ENCODE measurements at regions not wholly inside any gene's neighbourhood (a gene's known extent, or its start where the extent isn't known, plus 50 kb on each side); places are given as distances from the start of the nearest gene placed in this dataset.

DNA sequence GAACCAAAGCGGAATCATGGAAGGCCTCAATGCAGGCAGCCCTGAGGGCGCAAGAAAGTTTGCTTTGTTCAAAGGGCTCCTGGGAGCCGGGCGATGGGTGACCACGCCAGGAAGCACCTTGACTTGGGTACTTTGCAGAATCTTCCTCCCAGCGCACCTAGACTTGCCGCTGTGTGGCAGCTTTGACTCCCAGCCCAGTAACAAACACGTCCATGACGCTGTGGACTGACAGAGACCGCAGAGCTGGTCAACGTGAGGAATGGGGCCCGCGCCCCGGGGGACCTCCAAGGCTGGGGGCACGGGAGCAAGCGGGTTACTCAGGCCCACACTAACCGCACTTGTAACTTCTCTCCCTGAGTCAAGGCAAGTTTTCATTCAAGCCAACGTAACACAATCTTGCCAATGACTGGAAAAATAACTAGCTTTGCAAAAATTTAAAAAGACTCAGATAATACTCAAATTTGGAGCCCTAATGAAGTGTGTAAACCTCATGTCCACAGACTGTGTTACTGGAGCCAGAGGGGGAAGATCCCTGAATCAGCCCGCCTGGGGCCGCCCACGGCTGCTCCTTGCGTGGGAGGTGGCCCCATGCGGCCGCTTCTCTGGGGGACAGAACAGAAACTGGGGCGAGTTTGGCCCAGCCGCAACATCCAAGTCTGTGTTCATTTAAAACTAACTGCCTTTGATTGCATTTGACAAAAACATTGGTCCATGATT, 130.8 kb downstream of the DNAJB6 start:
- Mint-ChIP-seq H3K36me3 (peaks cover under 1% of the 10 kb centered on the region), H3K4me1 (ENCODE audit: low read depth in 2 of 2) (peaks cover 0 to 6% of the 10 kb centered on the region in 2 donors), H3K4me3 (no peak overlapping the region), H3K27ac (no peak overlapping the region), H3K9me3 (no peaks in the 10 kb centered on the region), H3K27me3 (peaks cover 15 to 18% of the 10 kb centered on the region in 2 donors)
- no peak for DNase-seq (ENCODE audit: low spot score)
- no peak for ATAC-seq

DNA sequence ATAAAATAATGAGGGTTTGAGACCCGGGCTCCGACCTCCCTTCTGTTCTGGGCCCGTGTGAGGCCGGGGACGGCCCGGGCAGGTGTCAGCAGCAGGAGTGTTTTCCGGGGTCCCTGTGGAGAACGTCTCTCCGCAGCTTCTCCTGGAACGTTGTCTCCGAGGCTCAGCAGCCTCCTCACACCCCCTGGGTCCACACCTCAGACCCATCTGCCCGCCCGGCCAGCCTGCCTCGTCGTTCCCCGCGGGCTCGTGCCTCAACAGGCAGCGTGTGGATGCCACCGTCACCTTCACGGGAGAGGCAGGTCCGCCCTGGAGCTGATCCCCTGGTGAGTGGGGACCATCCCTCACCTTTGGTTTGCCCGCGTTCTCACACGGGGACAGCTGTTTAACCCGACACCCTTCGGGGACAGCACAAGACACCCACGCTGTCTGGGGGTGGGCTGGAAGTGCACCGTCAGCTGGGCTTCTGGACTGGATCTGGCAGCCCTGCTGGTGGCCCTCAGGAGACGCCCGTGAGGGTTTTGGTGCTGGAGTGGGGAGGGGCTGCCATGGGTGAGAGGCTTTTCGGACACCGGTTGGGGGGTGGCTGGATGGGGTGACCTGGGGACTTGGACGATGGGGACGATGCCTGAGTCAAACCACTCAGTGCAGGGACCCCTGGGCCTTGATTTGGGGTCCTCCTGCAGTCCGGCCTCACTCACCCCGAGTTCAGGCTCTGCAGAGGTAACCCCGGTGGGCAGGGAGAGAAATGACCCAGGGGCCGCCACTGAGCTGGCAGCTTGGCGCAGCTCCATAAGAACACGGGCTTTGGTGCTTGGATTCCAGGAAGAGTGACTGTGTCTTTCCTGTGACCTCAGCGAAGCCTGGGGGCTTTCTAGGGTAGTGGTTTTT, 131.7 kb downstream of the DNAJB6 start:
- DNase-seq (ENCODE audit: low spot score) (no peak), ATAC-seq (no peak)
- peaks cover 13 to 18% of the 10 kb centered on the region in 2 donors for H3K27me3 Mint-ChIP-seq
- H3K4me1 Mint-ChIP-seq (ENCODE audit: low read depth in 2 of 2) = peaks cover 0 to 6% of the 10 kb centered on the region in 2 donors
- H3K9me3 Mint-ChIP-seq = peaks cover 6% of the 10 kb centered on the region
- H3K36me3 Mint-ChIP-seq = peaks cover 9% of the 10 kb centered on the region
- H3K27ac Mint-ChIP-seq = no peak overlapping the region
- H3K4me3 Mint-ChIP-seq = no peak overlapping the region

DNA sequence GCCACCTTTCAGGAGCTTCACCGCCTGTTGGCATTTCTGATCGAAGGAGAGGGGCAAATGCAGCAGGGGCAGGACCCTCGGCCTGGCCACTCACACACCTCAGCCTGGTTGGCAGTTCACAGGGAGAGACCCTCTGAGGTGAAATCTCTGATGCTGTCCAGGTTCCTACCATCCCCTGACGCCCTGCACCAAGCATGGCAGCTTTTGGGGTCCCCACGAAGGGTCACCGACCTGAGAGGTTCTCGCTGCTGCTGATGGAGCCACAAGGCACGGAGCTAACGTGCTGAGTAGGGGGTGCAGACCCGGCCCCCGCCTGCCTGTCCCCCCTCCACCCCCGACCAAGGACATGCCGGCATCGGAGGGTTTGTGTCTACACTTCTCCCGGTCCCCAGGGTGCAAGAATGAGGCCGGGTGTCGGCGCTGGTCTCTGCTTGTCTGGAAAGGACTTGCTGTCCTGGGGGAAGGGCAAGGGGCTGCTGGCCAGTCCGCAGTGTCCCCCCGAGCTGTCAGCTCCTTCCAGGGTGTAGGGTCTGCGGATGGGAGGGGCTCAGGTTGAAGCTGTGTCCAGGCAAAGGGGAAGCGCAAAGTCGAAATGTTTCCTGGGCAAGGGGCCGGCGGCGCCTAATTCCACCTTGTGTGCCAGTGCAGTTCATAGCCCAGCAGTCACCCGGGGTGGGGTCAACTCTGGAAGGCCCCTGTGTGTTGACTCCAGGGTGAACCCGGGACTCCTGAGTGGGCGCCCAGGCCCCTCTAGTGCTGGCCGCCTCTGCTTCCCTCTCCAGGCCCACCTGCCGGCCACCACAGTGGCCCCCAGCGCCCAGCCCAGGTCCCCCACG, 132.6 kb downstream of the DNAJB6 start:
- Mint-ChIP-seq H3K4me3 (no peak overlapping the region), H3K36me3 (peaks cover 15% of the 10 kb centered on the region), H3K27me3 (peaks cover 12 to 15% of the 10 kb centered on the region in 2 donors), H3K9me3 (peaks cover 6% of the 10 kb centered on the region), H3K27ac (no peak overlapping the region), H3K4me1 (ENCODE audit: low read depth in 2 of 2) (peaks cover 0 to 6% of the 10 kb centered on the region in 2 donors)
- DNase-seq (ENCODE audit: low spot score) (no peak), ATAC-seq (no peak)

DNA sequence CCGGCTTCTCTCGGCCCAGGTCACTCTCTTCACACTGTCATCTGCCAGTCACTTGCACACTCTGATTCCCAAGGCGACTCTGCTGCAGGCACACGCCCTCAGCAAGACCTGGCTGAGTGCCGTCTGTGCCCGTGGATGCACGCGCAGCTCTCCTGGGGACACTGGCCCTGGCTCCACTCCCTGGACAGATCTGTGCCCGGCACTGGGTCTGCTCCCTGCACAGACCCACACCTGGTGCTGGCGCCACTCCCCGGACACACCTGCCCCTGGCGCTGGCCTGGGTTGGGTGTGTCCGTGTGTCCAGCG, 133.2 kb downstream of the DNAJB6 start:
- Mint-ChIP-seq H3K36me3 (peaks cover 15% of the 10 kb centered on the region), H3K27ac (no peak overlapping the region), H3K27me3 (peaks cover 10 to 11% of the 10 kb centered on the region in 2 donors), H3K9me3 (peaks cover 6% of the 10 kb centered on the region), H3K4me3 (no peak overlapping the region), H3K4me1 (ENCODE audit: low read depth in 2 of 2) (peaks cover 0 to 4% of the 10 kb centered on the region in 2 donors)
- DNase-seq (ENCODE audit: low spot score) = no peak
- ATAC-seq = no peak

DNA sequence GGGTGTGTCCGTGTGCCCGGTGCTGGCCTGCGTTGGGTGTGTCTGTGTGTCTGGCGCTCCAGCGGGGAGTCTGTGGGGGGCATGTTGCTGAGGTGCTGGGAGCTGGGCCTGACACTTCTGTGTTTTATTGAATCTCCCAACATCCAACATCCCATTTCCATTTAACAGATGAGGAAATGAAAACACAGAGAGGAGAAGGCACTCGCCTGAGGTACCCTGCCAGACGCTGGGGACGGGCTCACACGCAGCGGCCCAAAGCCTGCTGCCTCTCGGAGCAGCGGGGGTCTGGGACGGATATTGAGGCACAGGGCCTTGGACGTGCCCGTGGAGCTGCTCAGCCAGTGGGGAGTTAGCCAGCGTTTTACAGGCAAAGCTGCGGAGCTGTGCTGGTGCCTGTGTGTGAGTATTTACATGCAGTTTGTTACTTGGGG, 133.9 kb downstream of the DNAJB6 start:
- peaks cover 0 to 4% of the 10 kb centered on the region in 2 donors for H3K4me1 Mint-ChIP-seq (ENCODE audit: low read depth in 2 of 2)
- H3K36me3 Mint-ChIP-seq = peaks cover 15% of the 10 kb centered on the region
- no peak for DNase-seq (ENCODE audit: low spot score)
- peaks cover 6% of the 10 kb centered on the region for H3K9me3 Mint-ChIP-seq
- ATAC-seq = no peak
- H3K27me3 Mint-ChIP-seq = peaks cover 8 to 9% of the 10 kb centered on the region in 2 donors
- no peak overlapping the region for H3K4me3 Mint-ChIP-seq
- no peak overlapping the region for H3K27ac Mint-ChIP-seq

DNA sequence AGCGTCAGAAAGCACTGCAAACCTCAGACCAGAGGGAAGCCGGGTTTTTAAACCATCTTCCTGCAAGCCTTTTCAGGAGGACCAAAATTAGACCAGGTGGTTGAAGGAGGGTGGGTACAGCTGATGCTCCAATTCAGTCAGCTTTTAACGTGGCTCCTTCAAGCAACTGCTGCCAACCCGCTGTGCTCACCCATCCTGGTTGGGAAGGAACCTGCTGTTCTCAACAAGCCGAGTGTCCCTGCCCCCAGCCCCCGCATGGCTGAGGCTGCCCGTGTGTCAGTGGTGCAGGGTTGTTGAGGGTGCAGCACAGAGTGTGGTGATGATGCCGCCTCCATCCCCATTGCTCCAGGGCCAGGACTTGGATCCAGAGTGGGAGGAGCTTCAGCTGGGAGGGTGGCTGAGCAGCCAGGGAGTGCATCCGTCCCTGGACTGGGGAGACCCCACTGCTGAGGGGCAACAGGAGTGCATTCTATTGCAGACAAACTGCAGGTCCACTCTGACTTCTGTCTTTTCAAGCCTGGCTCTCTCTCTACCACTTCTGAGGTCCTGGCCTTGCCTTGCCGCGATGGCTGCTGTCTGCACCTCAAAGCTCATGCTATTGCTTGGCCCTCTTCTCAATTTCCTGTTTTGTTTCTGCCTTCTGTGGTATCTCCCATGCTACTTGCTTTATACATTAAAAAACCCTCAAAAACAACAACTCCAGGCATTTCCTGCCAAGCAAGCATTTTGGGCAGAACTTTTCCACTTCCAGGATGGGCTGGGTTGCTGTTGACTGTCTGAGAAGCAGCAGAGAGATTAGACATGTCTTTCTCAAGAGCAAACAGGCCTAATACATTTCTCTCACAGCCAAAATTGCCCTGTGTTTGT, 134.7 kb downstream of the DNAJB6 start:
- peaks cover 0 to 4% of the 10 kb centered on the region in 2 donors for H3K4me1 Mint-ChIP-seq (ENCODE audit: low read depth in 2 of 2)
- ATAC-seq (peak in 1 of 2 donors; percentile 17), DNase-seq (ENCODE audit: low spot score) (no peak)
- peaks cover 1 to 12% of the 10 kb centered on the region in 2 donors for H3K27me3 Mint-ChIP-seq
- peaks cover 15% of the 10 kb centered on the region for H3K36me3 Mint-ChIP-seq
- H3K27ac Mint-ChIP-seq = no peak overlapping the region
- peaks cover 6% of the 10 kb centered on the region for H3K9me3 Mint-ChIP-seq
- H3K4me3 Mint-ChIP-seq = no peak overlapping the region

DNA sequence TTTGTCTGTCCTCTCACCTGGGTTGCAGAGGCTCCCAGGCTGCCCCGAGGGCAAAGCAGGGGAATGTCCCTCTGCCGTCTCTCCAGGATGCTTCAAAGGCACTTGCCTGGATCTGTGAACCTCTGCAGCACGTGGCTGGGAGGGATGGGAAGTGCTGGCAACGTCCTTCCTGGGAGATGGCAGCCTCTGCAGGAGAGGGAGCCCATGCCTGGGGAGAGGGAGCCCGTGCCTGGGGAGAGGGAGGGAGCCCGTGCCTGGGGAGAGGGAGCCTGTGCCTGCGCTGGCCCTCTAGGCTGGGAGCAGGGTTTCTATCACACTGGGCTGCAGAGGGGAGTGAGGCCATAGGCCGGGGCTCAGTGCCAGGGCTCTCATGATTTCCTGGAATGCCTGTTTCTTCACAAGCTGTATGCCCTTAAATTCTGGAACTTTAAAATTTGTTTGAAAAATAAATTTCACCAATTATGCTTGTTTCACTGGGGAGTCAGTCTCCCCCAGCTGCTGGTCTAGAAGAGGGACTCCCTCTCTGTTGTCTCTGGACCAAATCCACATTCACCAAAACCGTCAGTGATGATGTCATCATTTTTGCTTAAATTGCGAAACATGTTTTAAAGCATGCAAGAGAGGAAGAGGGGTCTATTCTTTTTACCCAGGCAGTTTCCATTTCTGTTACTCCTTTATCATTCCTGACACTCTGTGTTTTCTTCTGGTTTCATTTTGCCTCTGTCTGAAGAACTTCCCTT, 135.7 kb downstream of the DNAJB6 start:
- ATAC-seq (no peak), DNase-seq (ENCODE audit: low spot score) (no peak)
- Mint-ChIP-seq H3K9me3 (peaks cover 6% of the 10 kb centered on the region), H3K4me3 (no peak overlapping the region), H3K4me1 (ENCODE audit: low read depth in 2 of 2) (peaks cover 0 to 4% of the 10 kb centered on the region in 2 donors), H3K27ac (no peak overlapping the region), H3K36me3 (peaks cover 15% of the 10 kb centered on the region), H3K27me3 (peaks cover 0 to 11% of the 10 kb centered on the region in 2 donors)

DNA sequence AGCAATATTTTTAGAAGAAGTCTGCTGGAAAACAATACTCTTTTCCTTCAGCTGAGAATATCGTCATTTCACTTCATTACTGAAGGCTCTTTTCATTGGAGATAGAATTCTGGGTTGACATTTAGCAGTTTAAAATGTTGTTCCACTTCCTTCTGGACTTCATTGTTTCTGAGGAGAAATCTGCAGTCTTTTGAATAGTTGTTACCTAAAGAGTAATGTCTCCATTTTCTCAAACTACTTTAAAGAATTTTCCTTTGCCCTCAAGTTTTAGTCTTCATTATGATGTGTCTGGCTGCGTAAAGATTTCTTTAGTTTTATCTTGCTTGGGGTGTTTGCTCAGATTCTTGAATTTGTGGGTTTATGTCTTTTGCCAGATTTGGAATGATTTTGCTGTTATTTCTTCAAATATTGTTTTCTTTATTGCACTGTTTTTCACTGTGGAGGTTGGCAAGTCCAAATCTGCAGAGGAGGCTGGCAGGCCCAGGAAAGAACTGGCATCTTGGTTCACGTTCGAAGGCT, 136.3 kb downstream of the DNAJB6 start:
- peaks cover 6% of the 10 kb centered on the region for H3K9me3 Mint-ChIP-seq
- no peak overlapping the region for H3K4me3 Mint-ChIP-seq
- DNase-seq (ENCODE audit: low spot score) (no peak), ATAC-seq (no peak)
- H3K27me3 Mint-ChIP-seq = peaks cover 2 to 11% of the 10 kb centered on the region in 2 donors
- H3K36me3 Mint-ChIP-seq = peaks cover 15% of the 10 kb centered on the region
- H3K27ac Mint-ChIP-seq = no peak overlapping the region
- peaks cover 3 to 4% of the 10 kb centered on the region in 2 donors for H3K4me1 Mint-ChIP-seq (ENCODE audit: low read depth in 2 of 2)

DNA sequence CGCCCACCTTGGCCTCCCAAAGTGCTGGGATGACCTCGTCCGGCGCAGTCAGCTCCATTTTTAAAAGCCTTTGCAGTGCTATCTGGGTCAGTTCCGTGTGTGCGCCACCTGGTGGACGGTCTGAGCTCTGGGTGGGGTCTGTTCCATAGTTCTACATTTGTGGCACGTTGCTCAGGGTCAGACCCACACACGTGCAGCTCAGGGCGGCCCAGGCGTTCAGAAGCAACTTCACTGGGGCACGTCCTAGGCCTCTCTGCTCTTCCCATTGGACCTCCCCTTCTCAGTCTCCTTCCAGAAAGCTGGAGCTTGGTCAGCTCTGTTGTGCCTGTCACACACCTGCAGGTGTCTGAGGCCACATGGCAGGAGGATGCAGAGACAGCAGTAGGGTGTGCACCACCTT, 137.9 kb downstream of the DNAJB6 start:
- H3K27ac Mint-ChIP-seq = no peak overlapping the region
- no peak for DNase-seq (ENCODE audit: low spot score)
- peak in 1 of 2 donors; percentile 55 for ATAC-seq
- peaks cover 6% of the 10 kb centered on the region for H3K9me3 Mint-ChIP-seq
- peaks cover 15% of the 10 kb centered on the region for H3K36me3 Mint-ChIP-seq
- H3K27me3 Mint-ChIP-seq = peaks cover 11 to 15% of the 10 kb centered on the region in 2 donors
- H3K4me3 Mint-ChIP-seq = no peak overlapping the region
- H3K4me1 Mint-ChIP-seq (ENCODE audit: low read depth in 2 of 2) = peaks cover 4 to 8% of the 10 kb centered on the region in 2 donors

DNA sequence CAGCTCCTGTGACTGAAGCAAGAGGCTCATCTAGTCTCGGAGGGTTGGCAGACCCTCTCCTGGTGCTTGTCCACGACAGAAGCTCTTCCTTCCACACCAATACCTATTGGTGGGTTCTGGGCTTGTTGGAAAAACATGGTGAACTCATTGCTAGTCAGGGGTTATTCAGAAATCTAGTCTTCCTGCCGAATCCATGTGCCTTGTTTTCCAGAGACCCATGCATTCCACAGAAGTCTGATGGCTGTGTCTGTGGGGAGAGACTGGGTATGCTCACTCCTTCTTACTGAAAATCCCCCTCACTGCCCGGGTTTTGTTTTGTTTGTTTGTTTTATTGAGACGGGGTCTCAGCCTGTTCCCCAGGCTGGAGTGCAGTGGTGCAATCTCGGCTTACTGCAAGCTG, 138.3 kb downstream of the DNAJB6 start:
- no peak for ATAC-seq
- Mint-ChIP-seq H3K36me3 (peaks cover 15% of the 10 kb centered on the region), H3K4me1 (ENCODE audit: low read depth in 2 of 2) (peaks cover 4 to 8% of the 10 kb centered on the region in 2 donors), H3K27me3 (peaks cover 11 to 15% of the 10 kb centered on the region in 2 donors), H3K27ac (no peak overlapping the region), H3K9me3 (peaks cover 6% of the 10 kb centered on the region), H3K4me3 (no peak overlapping the region)
- DNase-seq (ENCODE audit: low spot score) = no peak

DNA sequence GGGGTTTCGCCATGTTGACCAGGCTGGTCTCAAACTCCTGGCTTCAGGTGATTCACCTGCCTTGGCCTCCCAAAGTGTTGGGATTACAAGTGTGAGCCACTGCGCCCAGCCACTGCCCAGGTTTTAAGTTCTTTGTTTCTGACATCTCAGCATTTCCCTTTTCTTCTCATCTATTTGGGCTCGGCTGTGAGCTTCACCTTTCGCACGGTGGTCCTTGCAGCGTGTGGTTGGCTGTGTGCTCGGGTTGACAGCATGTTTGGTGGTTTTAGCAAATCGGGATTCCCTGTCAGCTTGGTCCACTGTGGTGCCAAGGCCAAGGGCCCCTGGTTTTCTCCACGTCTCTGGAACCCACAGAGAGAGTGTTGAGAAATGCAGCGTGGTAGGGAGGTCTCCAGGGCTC, 138.8 kb downstream of the DNAJB6 start:
- Mint-ChIP-seq H3K27ac (no peak overlapping the region), H3K27me3 (peaks cover 11 to 15% of the 10 kb centered on the region in 2 donors), H3K4me3 (no peak overlapping the region), H3K9me3 (peaks cover 6% of the 10 kb centered on the region), H3K36me3 (peaks cover 15% of the 10 kb centered on the region), H3K4me1 (ENCODE audit: low read depth in 2 of 2) (peaks cover 4 to 8% of the 10 kb centered on the region in 2 donors)
- ATAC-seq = no peak
- no peak for DNase-seq (ENCODE audit: low spot score)

DNA sequence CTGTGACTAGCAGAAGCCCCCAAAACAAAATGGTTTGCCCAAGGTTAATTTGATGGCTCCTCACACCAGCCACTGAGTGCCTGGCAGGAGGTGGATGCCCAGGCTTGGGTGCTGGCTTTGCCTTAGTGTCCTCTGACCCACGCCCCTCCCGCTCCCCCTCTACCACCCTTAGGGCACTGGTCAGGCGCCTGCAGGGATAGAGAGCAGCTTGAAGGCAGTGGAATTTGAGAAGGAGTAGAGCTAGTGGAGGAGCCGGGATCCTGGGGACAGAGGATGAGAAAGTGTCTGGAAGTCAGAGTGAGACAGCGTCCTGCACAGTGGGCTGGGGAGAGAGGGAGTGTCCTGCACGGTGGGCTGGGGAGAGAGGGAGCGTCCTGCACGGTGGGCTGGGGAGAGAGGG, 139.4 kb downstream of the DNAJB6 start:
- Mint-ChIP-seq H3K4me3 (no peak overlapping the region), H3K27ac (no peak overlapping the region), H3K27me3 (peaks cover 11 to 15% of the 10 kb centered on the region in 2 donors), H3K4me1 (ENCODE audit: low read depth in 2 of 2) (peaks cover 4 to 8% of the 10 kb centered on the region in 2 donors), H3K36me3 (peaks cover 15% of the 10 kb centered on the region), H3K9me3 (peaks cover 6% of the 10 kb centered on the region)
- DNase-seq (ENCODE audit: low spot score) (no peak), ATAC-seq (peak in 1 of 2 donors; percentile 46)
